DND-41 (cell line): ENCODE measurements at regions not wholly inside any gene's neighbourhood (a gene's known extent, or its start where the extent isn't known, plus 50 kb on each side); places are given as distances from the start of the nearest gene placed in this dataset.

Experiments
- EZH2 ChIP-seq: IDR thresholded peaks from 3 replicates; pipeline ENCODE4 v1.6.1; 2012; ENCODE audit warnings: borderline replicate concordance, low read depth, mild to moderate bottlenecking, moderate library complexity, low read length, inconsistent platforms; ENCODE audit not compliant: severe bottlenecking
- TF ChIP-seq, protein P1 (sequence below): IDR thresholded peaks from 2 replicates; pipeline ENCODE4 v1.5.1; 2012; ENCODE audit warnings: borderline replicate concordance, low read length, moderate library complexity, mild to moderate bottlenecking; ENCODE audit not compliant: poor library complexity, severe bottlenecking; ENCODE audit errors: extremely low read depth

DNA sequence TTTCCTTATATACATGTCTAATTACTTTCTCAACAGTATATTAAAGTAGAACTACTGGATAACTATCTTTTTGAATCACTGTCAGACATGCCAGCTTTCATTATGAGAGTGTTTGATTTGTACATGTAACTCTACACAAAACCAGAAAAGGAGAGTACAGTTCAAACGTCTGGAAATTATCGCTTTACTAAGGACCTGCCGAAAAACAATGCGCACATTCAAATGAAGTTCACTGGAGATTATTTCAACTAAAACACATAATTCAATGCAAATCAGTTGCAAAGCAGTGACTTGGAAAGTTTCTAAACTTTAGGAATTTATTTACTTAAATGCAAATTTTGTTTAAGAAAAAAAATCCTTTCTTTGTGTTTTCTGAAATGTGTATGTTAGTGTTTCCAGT lies 942.5 kb downstream of the EFNA5 start:
- TF ChIP-seq, protein P1, sequence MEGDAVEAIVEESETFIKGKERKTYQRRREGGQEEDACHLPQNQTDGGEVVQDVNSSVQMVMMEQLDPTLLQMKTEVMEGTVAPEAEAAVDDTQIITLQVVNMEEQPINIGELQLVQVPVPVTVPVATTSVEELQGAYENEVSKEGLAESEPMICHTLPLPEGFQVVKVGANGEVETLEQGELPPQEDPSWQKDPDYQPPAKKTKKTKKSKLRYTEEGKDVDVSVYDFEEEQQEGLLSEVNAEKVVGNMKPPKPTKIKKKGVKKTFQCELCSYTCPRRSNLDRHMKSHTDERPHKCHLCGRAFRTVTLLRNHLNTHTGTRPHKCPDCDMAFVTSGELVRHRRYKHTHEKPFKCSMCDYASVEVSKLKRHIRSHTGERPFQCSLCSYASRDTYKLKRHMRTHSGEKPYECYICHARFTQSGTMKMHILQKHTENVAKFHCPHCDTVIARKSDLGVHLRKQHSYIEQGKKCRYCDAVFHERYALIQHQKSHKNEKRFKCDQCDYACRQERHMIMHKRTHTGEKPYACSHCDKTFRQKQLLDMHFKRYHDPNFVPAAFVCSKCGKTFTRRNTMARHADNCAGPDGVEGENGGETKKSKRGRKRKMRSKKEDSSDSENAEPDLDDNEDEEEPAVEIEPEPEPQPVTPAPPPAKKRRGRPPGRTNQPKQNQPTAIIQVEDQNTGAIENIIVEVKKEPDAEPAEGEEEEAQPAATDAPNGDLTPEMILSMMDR = no peak
- no peak for TF ChIP-seq EZH2
